ENCODE measurements at regions not wholly inside any gene's neighbourhood (a gene's known extent, or its start where the extent isn't known, plus 50 kb on each side); places are given as distances from the start of the nearest gene placed in this dataset.

- TF ChIP-seq EP300 (IDR thresholded peaks at IDR 0.05; ENCODE audit: borderline replicate concordance) (no peak), TAF1 (IDR thresholded peaks at IDR 0.05; ENCODE audit: low read depth) (no peak), NFIC (IDR thresholded peaks at IDR 0.05) (no peak), MAX (IDR thresholded peaks at IDR 0.05) (no peak), TCF12 (IDR thresholded peaks at IDR 0.05; ENCODE audit: low read depth) (no peak), TEAD4 (IDR thresholded peaks at IDR 0.05) (no peak), REST (IDR thresholded peaks at IDR 0.05; ENCODE audit: low read depth) (no peak), FOXM1 (IDR thresholded peaks at IDR 0.05; ENCODE audit: borderline replicate concordance, low read depth) (no peak), CREB1 (IDR thresholded peaks at IDR 0.05; ENCODE audit: low read depth) (no peak), CEBPB (IDR thresholded peaks at IDR 0.05) (no peak), ZBTB7A (IDR thresholded peaks at IDR 0.05; ENCODE audit: low read depth) (no peak)
These were observed 65.7 kb upstream of the PTPRK start for GRCh38 chr6:128586095-128586494.

All from Ishikawa (cell line).